HG03565 (cell line): ENCODE measurements at regions not wholly inside any gene's neighbourhood (a gene's known extent, or its start where the extent isn't known, plus 50 kb on each side); places are given as distances from the start of the nearest gene placed in this dataset.
"Not testable (repeated sequence)": the region's sequence is repeated elsewhere in the genome, so short reads cannot be mapped to it uniquely, and the experiment has no call there.

ENCODE experiments used
- ATAC-seq: cut with Tn5 transposase; IDR thresholded peaks from one replicate; pipeline ENCODE4 v1.9.1; 2021; ENCODE audit warnings: mild to moderate bottlenecking, moderate library complexity; ENCODE audit not compliant: unreplicated experiment

GRCh38 chr2:12465631-12466135, 251.1 kb upstream of the TRIB2 start:
- no peak for ATAC-seq

DNA sequence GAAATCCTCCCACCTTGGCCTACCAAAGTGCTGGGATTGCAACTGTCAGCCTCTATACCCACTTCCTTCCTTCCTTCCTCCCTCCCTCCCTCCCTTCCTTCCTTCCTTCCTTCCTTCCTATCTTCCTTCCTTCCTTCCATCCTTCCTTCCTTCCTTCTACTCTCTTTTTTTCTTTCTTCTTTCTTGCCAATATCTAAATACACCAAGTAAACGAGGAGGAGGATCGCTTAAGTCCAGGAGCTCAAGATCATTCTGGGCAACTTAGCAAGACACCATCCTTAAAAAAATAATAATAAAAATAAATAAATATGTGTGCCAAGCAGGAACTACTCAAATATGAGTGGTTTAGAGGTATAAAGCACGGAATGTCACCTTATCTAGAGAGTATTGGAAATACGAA, 249.4 kb upstream of the TRIB2 start:
- no peak for ATAC-seq

GRCh38 chr2:12469141-12469561, 247.6 kb upstream of the TRIB2 start:
- no peak for ATAC-seq

DNA sequence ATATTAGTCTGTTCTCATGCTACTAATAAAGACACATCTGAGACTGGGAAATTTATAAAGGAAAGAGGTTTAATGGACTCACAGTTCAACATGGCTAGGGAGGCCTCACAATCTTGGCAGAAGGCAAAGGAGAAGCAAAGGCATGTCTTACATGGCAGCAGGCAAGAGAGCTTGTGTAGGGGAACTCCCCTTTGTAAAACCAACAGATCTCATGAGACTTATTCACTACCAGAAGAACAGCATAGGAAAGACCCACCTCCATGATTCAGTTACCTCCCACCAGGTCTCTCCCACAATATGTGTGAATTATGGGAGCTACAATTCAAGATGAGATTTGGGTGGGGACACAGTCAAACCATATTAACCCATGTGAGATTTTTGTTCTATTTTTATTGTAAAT, 244.5 kb upstream of the TRIB2 start:
- not testable (repeated sequence) for ATAC-seq

DNA sequence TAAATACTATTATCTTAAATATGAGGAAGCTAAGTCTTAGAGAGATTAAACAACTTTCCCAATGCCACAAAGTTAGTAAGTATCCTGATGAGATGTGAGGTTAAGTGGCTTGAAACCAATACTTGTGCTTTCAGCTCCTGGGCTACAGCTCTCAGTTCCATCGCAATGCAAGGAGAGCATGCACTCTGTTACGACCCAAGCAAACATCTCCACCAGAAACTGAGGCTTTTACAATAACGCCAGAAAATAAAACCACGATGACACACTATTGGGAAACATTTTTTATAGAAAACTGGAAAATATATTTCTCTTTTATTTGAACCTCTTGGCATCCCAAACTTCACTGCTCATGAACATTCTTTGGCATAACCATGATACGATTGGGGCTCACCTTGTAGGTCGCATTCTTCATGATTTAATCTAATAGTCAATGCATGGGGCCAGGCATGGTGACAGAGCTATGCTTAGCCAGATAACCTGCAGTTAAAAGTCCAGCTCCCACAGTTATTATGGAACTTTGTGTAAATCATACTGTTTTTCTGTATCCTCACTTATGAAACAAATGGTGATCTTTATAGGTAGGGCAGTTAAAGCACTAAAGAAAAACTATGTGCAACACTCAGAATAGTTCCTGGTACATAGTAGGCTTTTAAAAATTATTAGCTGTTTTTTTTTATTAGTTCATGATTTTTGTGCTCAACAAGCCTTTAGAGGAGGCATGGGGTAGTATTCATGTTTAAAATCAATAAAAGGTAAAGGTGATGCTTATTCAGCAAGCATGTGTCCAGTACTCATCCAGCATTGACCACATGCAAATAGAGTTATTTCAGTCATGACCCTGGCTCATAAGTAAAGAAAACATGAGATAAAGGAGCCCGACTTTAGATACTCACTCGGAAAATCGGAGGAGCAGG, 238.3 kb upstream of the TRIB2 start:
- ATAC-seq: no peak

GRCh38 chr2:12479065-12479601, 237.6 kb upstream of the TRIB2 start:
- ATAC-seq: no peak

GRCh38 chr2:12484536-12485115, 232.1 kb upstream of the TRIB2 start:
- ATAC-seq: no peak

DNA sequence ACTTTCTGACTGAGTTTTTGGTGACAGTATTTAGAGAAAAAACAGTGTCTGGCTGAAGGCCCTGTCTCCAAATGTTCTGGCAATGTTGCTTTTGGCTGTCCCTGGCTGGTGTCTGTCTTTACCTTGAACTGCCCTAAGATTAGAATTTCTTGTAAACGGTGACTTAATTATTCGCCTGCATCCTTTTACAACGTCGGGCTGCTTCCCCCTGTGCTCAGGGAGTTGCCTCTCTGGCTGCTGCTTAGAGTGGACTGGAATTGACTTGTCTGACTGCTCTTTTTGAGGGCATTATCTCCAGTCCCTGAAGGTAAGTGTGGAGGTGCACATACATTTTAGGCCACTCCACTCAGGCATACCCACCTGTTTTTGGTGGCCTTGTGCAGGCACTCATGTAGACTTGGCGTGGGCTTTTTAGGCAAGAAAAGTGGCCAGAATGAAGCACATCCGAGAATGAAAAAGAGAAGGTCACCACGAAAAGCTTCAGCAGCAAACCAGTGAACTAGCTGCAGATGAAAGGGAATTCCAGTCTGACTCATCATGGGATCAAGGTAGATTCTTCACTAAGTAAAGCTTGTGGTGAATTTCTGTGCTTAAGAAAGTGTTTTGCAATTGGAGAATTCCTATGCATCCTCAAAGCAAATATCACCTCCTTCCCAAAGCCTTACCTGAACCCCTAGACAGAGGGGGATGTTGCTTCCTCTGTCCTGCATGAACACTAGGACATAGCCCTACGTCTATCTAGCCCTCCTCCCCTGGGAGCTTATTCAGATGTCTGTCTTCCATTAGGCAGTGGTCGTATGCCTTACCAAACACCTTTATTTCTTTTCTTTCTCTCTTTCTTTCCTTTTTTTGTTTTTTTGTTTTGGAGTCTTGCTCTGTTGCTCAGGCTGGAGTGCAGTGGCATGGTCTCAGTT, 230.3 kb upstream of the TRIB2 start:
- peak; percentile 53 for ATAC-seq

GRCh38 chr2:12487253-12488004, 229.3 kb upstream of the TRIB2 start:
- no peak for ATAC-seq

DNA sequence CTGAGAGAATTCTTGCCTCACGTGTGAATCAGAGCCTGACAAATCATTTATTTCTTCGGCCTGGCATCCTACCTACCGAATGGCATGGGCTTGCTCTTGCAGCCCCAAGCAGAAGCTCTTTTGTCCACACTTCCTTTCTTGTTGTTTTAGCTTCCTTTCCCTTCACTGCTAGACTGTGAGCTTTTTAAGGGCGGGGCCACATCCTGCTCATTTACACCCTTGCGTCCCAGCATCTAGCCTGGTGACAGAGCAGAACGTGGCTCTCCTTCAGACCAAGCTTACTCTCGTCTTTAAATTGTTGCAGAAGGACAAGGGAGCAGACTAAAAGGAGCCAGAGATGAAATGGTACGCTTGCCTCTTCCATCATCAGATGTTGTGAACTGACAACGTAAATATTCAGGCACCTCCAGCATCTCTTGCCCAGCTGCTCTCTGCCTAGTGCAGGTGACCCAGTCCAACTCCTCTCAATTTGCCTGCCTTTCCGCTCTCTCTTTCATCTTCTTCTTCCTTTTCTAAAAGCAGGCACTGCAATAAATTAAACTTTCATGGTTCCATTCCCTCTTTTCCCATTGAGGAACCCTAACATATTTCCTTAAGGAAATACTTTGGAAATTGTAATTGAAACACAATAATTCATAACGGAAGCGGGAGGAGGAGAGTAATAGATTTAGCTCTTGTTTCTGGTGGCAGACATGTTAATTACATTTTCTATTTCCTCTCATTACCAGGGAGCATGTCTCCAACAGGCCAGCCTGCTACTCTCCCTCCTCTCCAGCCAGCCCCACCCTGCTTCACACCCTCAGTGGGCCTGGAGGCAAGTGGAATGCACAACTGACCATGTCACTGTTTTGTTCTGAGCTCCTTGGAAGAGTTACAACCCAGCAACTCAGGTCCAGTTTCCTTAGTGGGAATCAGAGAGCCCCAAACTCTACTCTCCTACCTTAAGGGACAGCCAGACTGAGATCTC, 228.1 kb upstream of the TRIB2 start:
- no peak for ATAC-seq

DNA sequence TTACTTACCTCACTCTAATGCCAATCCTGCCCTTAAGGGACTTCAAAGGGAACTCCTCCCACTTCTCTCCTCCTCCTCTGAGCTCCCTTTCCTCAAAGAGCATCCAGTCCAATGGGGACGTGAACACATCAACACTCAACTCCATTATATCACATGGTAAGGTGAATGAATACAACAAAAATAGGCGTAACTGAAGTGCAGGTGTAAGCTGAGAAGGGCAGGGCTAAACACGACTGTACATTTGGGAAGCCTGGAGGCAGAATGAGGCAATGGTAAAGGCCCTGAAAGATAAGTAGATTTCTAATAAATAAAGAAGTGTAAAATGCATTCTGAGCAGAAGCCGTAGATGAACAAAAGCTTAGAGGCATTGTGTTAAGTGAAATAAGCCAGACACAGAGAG, 226.1 kb upstream of the TRIB2 start:
- no peak for ATAC-seq

- not testable (repeated sequence) for ATAC-seq
Observed at GRCh38 chr2:12492360-12492759, 224.4 kb upstream of the TRIB2 start.

- ATAC-seq: no peak
Observed at GRCh38 chr2:12493031-12493513, 223.7 kb upstream of the TRIB2 start.

DNA sequence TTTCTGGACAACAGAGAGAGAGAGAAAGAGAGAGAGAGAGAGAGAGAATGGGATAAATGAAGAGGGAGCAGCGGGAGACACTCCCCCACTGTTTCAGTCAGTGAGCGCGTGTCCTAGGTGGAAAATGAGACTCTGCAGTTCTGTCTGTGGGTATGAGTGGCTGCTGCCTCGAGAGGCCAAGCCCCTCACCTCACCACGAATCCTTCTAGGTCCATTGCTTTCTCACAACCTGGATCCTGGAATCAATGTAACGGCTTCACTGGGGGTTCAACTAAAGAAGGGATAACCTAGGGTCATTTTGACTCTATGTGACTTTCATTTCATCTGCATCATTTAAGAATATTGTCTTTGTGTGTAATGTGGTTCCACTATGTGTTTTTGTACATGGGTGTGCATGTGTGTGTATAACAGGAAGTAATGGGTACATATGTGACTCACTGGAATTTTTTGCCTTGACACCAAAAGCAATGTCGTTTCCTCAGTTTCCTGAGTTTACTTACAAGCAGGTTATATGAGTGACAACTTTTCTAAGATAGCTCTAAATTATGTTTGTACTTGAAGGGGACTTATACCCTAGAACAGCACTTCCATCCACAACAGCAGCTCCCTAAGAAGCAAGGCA, 221.4 kb upstream of the TRIB2 start:
- no peak for ATAC-seq

DNA sequence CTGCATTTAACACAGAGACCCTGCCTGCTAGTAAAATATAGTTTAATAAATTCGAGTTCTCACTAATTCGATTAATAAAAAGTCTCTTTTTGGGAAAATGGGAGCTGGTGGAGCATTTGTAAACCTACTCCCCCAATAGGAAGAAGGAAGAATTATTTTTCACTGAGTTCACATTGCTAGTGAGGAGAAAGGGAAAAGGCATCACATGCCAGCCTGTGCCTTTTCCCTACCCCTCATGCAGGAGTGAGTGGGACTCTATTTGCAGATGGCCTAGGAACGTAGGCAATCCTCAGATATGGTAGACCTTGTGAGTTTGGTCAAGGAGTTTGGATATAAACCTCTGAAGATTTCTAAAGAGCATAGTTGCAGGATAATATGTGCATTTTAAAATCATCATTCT, 218.4 kb upstream of the TRIB2 start:
- ATAC-seq: no peak

DNA sequence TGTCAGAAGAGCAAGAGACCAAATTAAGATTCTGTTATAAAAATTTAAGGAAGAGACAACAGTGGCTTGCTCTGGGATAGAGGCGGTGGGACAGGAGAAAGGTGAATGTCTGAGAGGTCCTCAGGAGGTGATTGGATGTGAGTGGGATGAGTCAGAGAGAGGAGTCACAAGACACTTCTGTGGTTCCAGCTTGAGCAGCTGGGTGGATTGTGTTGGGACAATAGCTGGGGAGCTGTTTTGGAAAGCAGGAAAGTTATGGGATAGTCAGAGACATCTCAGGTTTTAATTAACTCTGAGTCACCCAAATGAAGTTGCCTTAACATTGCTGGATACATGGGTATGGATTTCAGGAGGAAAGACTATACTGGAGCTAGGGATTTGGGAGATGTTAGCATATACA, 218.0 kb upstream of the TRIB2 start:
- ATAC-seq: no peak

- ATAC-seq: no peak
Observed at GRCh38 chr2:12500899-12501298, 215.8 kb upstream of the TRIB2 start.

DNA sequence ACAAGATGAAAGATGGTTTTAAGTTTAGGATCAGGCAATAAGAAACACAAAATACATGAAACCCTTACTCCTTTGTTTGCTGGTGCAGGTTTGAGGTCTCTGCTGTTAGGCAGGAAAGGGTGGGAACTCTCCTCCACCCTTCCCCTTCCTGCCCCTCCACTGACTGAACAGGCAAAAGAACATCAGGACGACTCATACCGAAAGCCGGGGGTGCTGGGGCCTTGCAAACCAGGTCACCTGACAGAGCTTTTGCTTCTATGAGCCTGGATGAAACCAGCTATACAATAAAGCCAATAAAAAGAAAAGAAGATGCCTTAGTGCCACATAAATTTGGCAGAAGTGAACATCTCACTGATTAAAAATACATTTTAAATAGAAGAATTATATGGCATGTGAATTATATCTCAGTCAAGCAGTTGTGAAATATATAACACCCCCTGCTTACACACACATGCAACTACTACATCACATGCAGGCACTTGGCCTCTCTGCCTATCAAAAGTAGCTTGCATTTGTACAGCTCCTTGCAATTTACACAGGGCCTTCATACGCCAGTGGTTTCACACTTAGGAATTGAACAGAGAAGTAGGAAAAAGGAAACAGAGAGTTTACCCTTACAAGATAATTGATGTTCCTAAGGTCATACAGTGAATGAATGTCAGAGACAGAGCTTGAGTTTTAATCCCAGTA, 215.1 kb upstream of the TRIB2 start:
- ATAC-seq: peak; percentile 79
